CD14-positive monocyte (primary cell): ENCODE measurements at regions not wholly inside any gene's neighbourhood (a gene's known extent, or its start where the extent isn't known, plus 50 kb on each side); places are given as distances from the start of the nearest gene placed in this dataset.

Experiments
- DNase-seq, 3 donors: peaks; one replicate each; pipeline ENCODE4 v3.0.0-alpha.2; 2011 to 2022
- H2AFZ ChIP-seq: 2 replicates; pipeline ENCODE4 v1.6.0; 2012; ENCODE audit warnings: mild to moderate bottlenecking, low read depth, low read length, inconsistent platforms; ENCODE audit not compliant: insufficient read depth, poor library complexity, severe bottlenecking
- H3K27ac ChIP-seq, 2 donors: 1 replicate in 1 of 2; 2 replicates in 1 of 2; pipeline ENCODE4 v1.5.1; 2012 to 2013; ENCODE audit warnings: low read length in 2 of 2, control low read depth in 1 of 2, inconsistent platforms in 1 of 2, low read depth in 1 of 2, mild to moderate bottlenecking in 1 of 2
- H3K27me3 ChIP-seq, 2 donors: one replicate each; pipeline versions ENCODE4 v1.6.0 to v1.6.1; 2011 to 2013; ENCODE audit warnings: low read length in 2 of 2; ENCODE audit not compliant: control insufficient read depth in 2 of 2, insufficient read depth in 2 of 2
- H3K36me3 ChIP-seq, 2 donors: replicated peaks in 1 of 2; 1 replicate in 1 of 2; 2 replicates in 1 of 2; pipeline versions ENCODE4 v1.5.1 to v1.6.1; 2012 to 2013; ENCODE audit warnings: low read length in 2 of 2, control low read depth in 1 of 2, inconsistent platforms in 1 of 2, mild to moderate bottlenecking in 1 of 2; ENCODE audit not compliant: insufficient read depth in 2 of 2, control insufficient read depth in 1 of 2
- H3K4me1 ChIP-seq, 2 donors: 1 replicate in 1 of 2; 2 replicates in 1 of 2; pipeline versions ENCODE4 v1.5.1 to v1.6.1; 2012 to 2013; ENCODE audit warnings: low read length in 2 of 2, control low read depth in 1 of 2, inconsistent platforms in 1 of 2, mild to moderate bottlenecking in 1 of 2, moderate library complexity in 1 of 2; ENCODE audit not compliant: insufficient read depth in 2 of 2, control insufficient read depth in 1 of 2
- H3K4me2 ChIP-seq: replicated peaks from 2 replicates; pipeline ENCODE3; 2012; ENCODE audit warnings: low read length, moderate library complexity, mild to moderate bottlenecking; ENCODE audit not compliant: poor library complexity, severe bottlenecking; ENCODE audit errors: extremely low read depth
- H3K4me3 ChIP-seq, 3 experiments: fragments of 200-600 bp in 1 of 3; sonication (generic) in 1 of 3; replicated peaks in 1 of 3; 1 replicate in 2 of 3; 2 replicates in 1 of 3; pipeline ENCODE4 v1.5.1; 2011 to 2013; ENCODE audit warnings: low read length in 3 of 3, mild to moderate bottlenecking in 3 of 3, control low read depth in 2 of 3, low read depth in 2 of 3, inconsistent platforms in 1 of 3, moderate library complexity in 1 of 3
- H3K79me2 ChIP-seq: 2 replicates; pipeline ENCODE4 v1.6.0; 2012; ENCODE audit warnings: mild to moderate bottlenecking, control low read depth, inconsistent platforms, low read length, moderate library complexity; ENCODE audit not compliant: insufficient read depth
- H3K9ac ChIP-seq: 2 replicates; pipeline ENCODE4 v1.6.0; 2017; ENCODE audit warnings: low read length, mild to moderate bottlenecking; ENCODE audit not compliant: insufficient read depth, poor library complexity, severe bottlenecking
- H3K9me3 ChIP-seq, 2 donors: replicated peaks in 1 of 2; 1 replicate in 1 of 2; 2 replicates in 1 of 2; pipeline versions ENCODE4 v1.5.1 to v1.6.1; 2012 to 2013; ENCODE audit warnings: low read length in 2 of 2, control low read depth in 1 of 2; ENCODE audit not compliant: control insufficient read depth in 1 of 2, insufficient read depth in 1 of 2
- H4K20me1 ChIP-seq: 2 replicates; pipeline ENCODE4 v1.6.0; 2012; ENCODE audit warnings: mild to moderate bottlenecking, low read length, control low read depth, moderate library complexity; ENCODE audit not compliant: insufficient read depth
- H3K27ac Mint-ChIP-seq, 7 donors: one replicate each; pipeline ENCODE4 v1.8.0; 2020; ENCODE audit warnings: mild to moderate bottlenecking in 7 of 7, mixed read lengths in 7 of 7, moderate library complexity in 6 of 7, inconsistent platforms in 2 of 7
- H3K27me3 Mint-ChIP-seq, 3 donors: one replicate each; pipeline ENCODE4 v1.8.0; 2021 to 2022; ENCODE audit warnings: low read depth in 3 of 3, mild to moderate bottlenecking in 3 of 3, mixed read lengths in 3 of 3, moderate library complexity in 3 of 3, inconsistent platforms in 1 of 3
- H3K36me3 Mint-ChIP-seq, 2 donors: one replicate each; pipeline ENCODE4 v1.8.0; 2020; ENCODE audit warnings: mixed read lengths in 2 of 2, inconsistent platforms in 1 of 2, mild to moderate bottlenecking in 1 of 2
- H3K4me1 Mint-ChIP-seq: one replicate; pipeline ENCODE4 v1.8.0; 2020; ENCODE audit warnings: mild to moderate bottlenecking, mixed read lengths
- H3K4me3 Mint-ChIP-seq, 2 donors: one replicate each; pipeline ENCODE4 v1.8.0; 2020; ENCODE audit warnings: mild to moderate bottlenecking in 2 of 2, mixed read lengths in 2 of 2, moderate library complexity in 1 of 2
- H3K9me3 Mint-ChIP-seq, 7 donors: one replicate each; pipeline ENCODE4 v1.8.0; 2020 to 2022; ENCODE audit warnings: mixed read lengths in 7 of 7, mild to moderate bottlenecking in 6 of 7, moderate library complexity in 6 of 7, inconsistent platforms in 2 of 7
- CTCF ChIP-seq: fragments of 200-600 bp; IDR thresholded peaks from one replicate; pipeline ENCODE4 v1.8.0; 2022; ENCODE audit warnings: antibody characterized with exemption, mild to moderate bottlenecking
- WGBS: methylation state at CpG from one replicate; pipeline ENCODE4 v1.1.5; 2013; ENCODE audit warnings: missing lambda C conversion rate; ENCODE audit not compliant: insufficient coverage; 5-methylcytosine and 5-hydroxymethylcytosine counted together
- intact Hi-C, 2 donors: fragments of 100-400 bp; cut with micrococcal nuclease; formaldehyde crosslinking; loops; one replicate each; pipeline versions ENCODE4 v1.15.0 to v1.15.1; 2023

- TF ChIP-seq CTCF, result no peak
- Mint-ChIP-seq H3K27ac (no peak overlapping the region), H3K9me3 (peaks cover 2 to 7% (median 2%) of the 10 kb centered on the region in 7 donors), H3K4me1 (peaks cover 18% of the 10 kb centered on the region), H3K36me3 (no peaks in the 10 kb centered on the region), H3K27me3 (no peaks in the 10 kb centered on the region), H3K4me3 (no peak overlapping the region)
- no peak for DNase-seq
- Histone ChIP-seq H3K27me3 (no peaks in the 10 kb centered on the region), H2AFZ (no peak overlapping the region), H3K27ac (no peak overlapping the region), H3K79me2 (no peaks in the 10 kb centered on the region), H3K9ac (no peak overlapping the region), H3K4me3 (no peak overlapping the region), H3K36me3 (no peaks in the 10 kb centered on the region), H3K4me1 (peaks cover 8 to 11% of the 10 kb centered on the region in 2 donors), H3K4me2 (no peak overlapping the region), H3K9me3 (peaks cover 5 to 13% of the 10 kb centered on the region in 2 donors), H4K20me1 (no peaks in the 10 kb centered on the region)
- intact Hi-C loops, result no loop called here
- WGBS, result 96% methylated on average over 7 of the region's 9 CpGs
Observed at GRCh38 chr13:33678084-33678483, 139.9 kb upstream of the RFC3 start.

GRCh38 chr13:33678906-33679657 lies 138.9 kb upstream of the RFC3 start:
- Histone ChIP-seq H3K4me2 (peak overlapping the region; percentile 66), H3K36me3 (no peaks in the 10 kb centered on the region), H3K27me3 (no peaks in the 10 kb centered on the region), H4K20me1 (no peaks in the 10 kb centered on the region), H3K9ac (no peak overlapping the region), H3K4me1 (peaks cover 8 to 11% of the 10 kb centered on the region in 2 donors), H3K4me3 (peak overlapping the region; percentile 16 to 70 (median 66)), H3K79me2 (no peaks in the 10 kb centered on the region), H3K27ac (peak overlapping the region; percentile 56 to 74), H3K9me3 (peaks cover 5 to 13% of the 10 kb centered on the region in 2 donors), H2AFZ (peak overlapping the region; percentile 46)
- WGBS, result 41% methylated on average over 11 of the region's 11 CpGs
- H3K27me3 Mint-ChIP-seq, result no peaks in the 10 kb centered on the region
- H3K9me3 Mint-ChIP-seq, result peaks cover 2 to 11% (median 2%) of the 10 kb centered on the region in 7 donors
- intact Hi-C loops, result no loop called here
- peaks cover 18% of the 10 kb centered on the region for H3K4me1 Mint-ChIP-seq
- no peaks in the 10 kb centered on the region for H3K36me3 Mint-ChIP-seq
- H3K27ac Mint-ChIP-seq, result peak overlapping the region; percentile 27 to 95 (median 79)
- no peak for TF ChIP-seq CTCF
- DNase-seq, result peak; percentile 48 to 88 (median 64)
- H3K4me3 Mint-ChIP-seq, result peak overlapping the region; percentile 63 to 65
